ENCODE measurements at regions not wholly inside any gene's neighbourhood (a gene's known extent, or its start where the extent isn't known, plus 50 kb on each side); places are given as distances from the start of the nearest gene placed in this dataset.

GRCh38 chr3:124605781-124606579 is 124.3 kb upstream of the UMPS start:
- no peak for DNase-seq (ENCODE audit: low read depth)

GRCh38 chr3:124607163-124607562 is 123.1 kb upstream of the UMPS start:
- no peak for DNase-seq (ENCODE audit: low read depth)

- no peak for DNase-seq (ENCODE audit: low read depth)
Measured at GRCh38 chr3:124609402-124609801, 120.8 kb upstream of the UMPS start.

GRCh38 chr3:124610130-124610529 is 120.1 kb upstream of the UMPS start:
- no peak for DNase-seq (ENCODE audit: low read depth)

- no peak for DNase-seq (ENCODE audit: low read depth)
Measured at GRCh38 chr3:124611520-124611919, 118.7 kb upstream of the UMPS start.

GRCh38 chr3:124615896-124616543 is 114.2 kb upstream of the UMPS start:
- DNase-seq (ENCODE audit: low read depth): no peak

GRCh38 chr3:124617177-124617576 is 113.1 kb upstream of the UMPS start:
- no peak for DNase-seq (ENCODE audit: low read depth)

GRCh38 chr3:124619887-124620599 is 110.2 kb upstream of the UMPS start:
- no peak for DNase-seq (ENCODE audit: low read depth)

- no peak for DNase-seq (ENCODE audit: low read depth)
Measured at GRCh38 chr3:124620600-124621063, 109.6 kb upstream of the UMPS start.

GRCh38 chr3:124621498-124621897 is 108.8 kb upstream of the UMPS start:
- no peak for DNase-seq (ENCODE audit: low read depth)

GRCh38 chr3:124625074-124625473 is 105.2 kb upstream of the UMPS start:
- DNase-seq (ENCODE audit: low read depth): no peak

- DNase-seq (ENCODE audit: low read depth): no peak
Measured at GRCh38 chr3:124627501-124627908, 102.7 kb upstream of the UMPS start.

- DNase-seq (ENCODE audit: low read depth): no peak
Measured at GRCh38 chr3:124628863-124629262, 101.4 kb upstream of the UMPS start.

- DNase-seq (ENCODE audit: low read depth): no peak
Measured at GRCh38 chr3:124629497-124629896, 100.8 kb upstream of the UMPS start.

GRCh38 chr3:124630960-124631359 is 99.3 kb upstream of the UMPS start:
- no peak for DNase-seq (ENCODE audit: low read depth)

- no peak for DNase-seq (ENCODE audit: low read depth)
Measured at GRCh38 chr3:124631727-124632126, 98.5 kb upstream of the UMPS start.

GRCh38 chr3:124632566-124633140 is 97.6 kb upstream of the UMPS start:
- DNase-seq (ENCODE audit: low read depth): no peak

- DNase-seq (ENCODE audit: low read depth): no peak
Measured at GRCh38 chr3:124633524-124633923, 96.7 kb upstream of the UMPS start.

- DNase-seq (ENCODE audit: low read depth): no peak
Measured at GRCh38 chr3:124634210-124635168, 95.8 kb upstream of the UMPS start.

- no peak for DNase-seq (ENCODE audit: low read depth)
Measured at GRCh38 chr3:124635169-124635539, 95.1 kb upstream of the UMPS start.

GRCh38 chr3:124636101-124636862 is 94.0 kb upstream of the UMPS start:
- DNase-seq (ENCODE audit: low read depth): no peak

Data from stimulated activated CD8-positive, alpha-beta memory T cell treated with anti-CD3 and anti-CD28 coated beads, Interleukin-15, amount 100 ng/mL, for 24 hours (primary cell).